ENCODE measurements at regions not wholly inside any gene's neighbourhood (a gene's known extent, or its start where the extent isn't known, plus 50 kb on each side); places are given as distances from the start of the nearest gene placed in this dataset.

- no peak overlapping the region for H3K4me2 ChIP-seq (replicated peaks; ENCODE audit: extremely low read depth, low read length, poor library complexity, severe bottlenecking)
- peaks cover 13 to 22% (median 15%) of the 10 kb centered on the region in 7 donors for H3K9me3 Mint-ChIP-seq
- no peak for DNase-seq
- no peaks in the 10 kb centered on the region for H3K36me3 ChIP-seq (replicated peaks in 1 of 2; ENCODE audit: control insufficient read depth in 1 of 2, insufficient read depth in 2 of 2, low read length in 2 of 2)
- H3K27ac ChIP-seq (ENCODE audit: low read depth in 1 of 2, low read length in 2 of 2) = no peak overlapping the region
- H3K27me3 ChIP-seq (ENCODE audit: control insufficient read depth in 2 of 2, insufficient read depth in 2 of 2, low read length in 2 of 2) = no peaks in the 10 kb centered on the region
- no peak overlapping the region for H2AFZ ChIP-seq (ENCODE audit: insufficient read depth, low read depth, low read length, poor library complexity, severe bottlenecking)
- H3K4me1 ChIP-seq (ENCODE audit: control insufficient read depth in 1 of 2, insufficient read depth in 2 of 2, low read length in 2 of 2) = no peaks in the 10 kb centered on the region
- no peaks in the 10 kb centered on the region for H3K36me3 Mint-ChIP-seq
- no peak overlapping the region for H3K4me3 Mint-ChIP-seq
- no peaks in the 10 kb centered on the region for H4K20me1 ChIP-seq (ENCODE audit: insufficient read depth, low read length)
- H3K9me3 ChIP-seq (replicated peaks in 1 of 2; ENCODE audit: control insufficient read depth in 1 of 2, insufficient read depth in 1 of 2, low read length in 2 of 2) = peaks cover 10 to 26% of the 10 kb centered on the region in 2 donors
- H3K27ac Mint-ChIP-seq = no peak overlapping the region
- H3K9ac ChIP-seq (ENCODE audit: insufficient read depth, low read length, poor library complexity, severe bottlenecking) = no peak overlapping the region
- no peaks in the 10 kb centered on the region for H3K79me2 ChIP-seq (ENCODE audit: insufficient read depth, low read length)
- peaks cover 0 to 2% (median 1%) of the 10 kb centered on the region in 3 donors for H3K27me3 Mint-ChIP-seq (ENCODE audit: low read depth in 3 of 3)
- no peak overlapping the region for H3K4me3 ChIP-seq (replicated peaks in 1 of 3; ENCODE audit: low read depth in 2 of 3, low read length in 3 of 3)
- 83% methylated on average over 1 of the region's 2 CpGs for WGBS (ENCODE audit: insufficient coverage)
- intact Hi-C loops (cut with micrococcal nuclease) = no loop called here
- H3K4me1 Mint-ChIP-seq = no peaks in the 10 kb centered on the region
- TF ChIP-seq, protein P1, sequence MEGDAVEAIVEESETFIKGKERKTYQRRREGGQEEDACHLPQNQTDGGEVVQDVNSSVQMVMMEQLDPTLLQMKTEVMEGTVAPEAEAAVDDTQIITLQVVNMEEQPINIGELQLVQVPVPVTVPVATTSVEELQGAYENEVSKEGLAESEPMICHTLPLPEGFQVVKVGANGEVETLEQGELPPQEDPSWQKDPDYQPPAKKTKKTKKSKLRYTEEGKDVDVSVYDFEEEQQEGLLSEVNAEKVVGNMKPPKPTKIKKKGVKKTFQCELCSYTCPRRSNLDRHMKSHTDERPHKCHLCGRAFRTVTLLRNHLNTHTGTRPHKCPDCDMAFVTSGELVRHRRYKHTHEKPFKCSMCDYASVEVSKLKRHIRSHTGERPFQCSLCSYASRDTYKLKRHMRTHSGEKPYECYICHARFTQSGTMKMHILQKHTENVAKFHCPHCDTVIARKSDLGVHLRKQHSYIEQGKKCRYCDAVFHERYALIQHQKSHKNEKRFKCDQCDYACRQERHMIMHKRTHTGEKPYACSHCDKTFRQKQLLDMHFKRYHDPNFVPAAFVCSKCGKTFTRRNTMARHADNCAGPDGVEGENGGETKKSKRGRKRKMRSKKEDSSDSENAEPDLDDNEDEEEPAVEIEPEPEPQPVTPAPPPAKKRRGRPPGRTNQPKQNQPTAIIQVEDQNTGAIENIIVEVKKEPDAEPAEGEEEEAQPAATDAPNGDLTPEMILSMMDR (IDR thresholded peaks at IDR 0.05) = no peak
These were observed 732.2 kb downstream of the GALR1 start for GRCh38 chr18:77981874-77982273.

DNA sequence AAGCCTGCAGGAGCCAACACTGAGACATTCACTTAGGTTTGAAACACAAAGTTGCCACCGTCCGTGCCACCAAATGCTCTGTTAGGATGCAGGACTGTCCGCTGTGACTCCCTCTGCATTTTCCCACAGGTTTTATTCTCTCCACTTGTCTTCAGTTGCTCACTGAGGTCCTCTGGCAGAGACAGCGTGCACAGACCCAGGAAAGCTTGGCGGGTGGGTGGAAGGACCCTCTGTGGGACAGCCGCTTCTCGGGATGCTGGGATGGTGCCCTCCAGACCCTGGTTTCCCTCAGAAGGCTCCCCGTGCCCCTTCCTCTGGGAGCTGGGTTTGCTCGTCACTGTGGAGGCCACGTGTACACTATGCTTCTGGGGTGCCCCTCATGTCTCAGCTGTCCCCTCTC, 733.6 kb downstream of the GALR1 start:
- H2AFZ ChIP-seq (ENCODE audit: insufficient read depth, low read depth, low read length, poor library complexity, severe bottlenecking) = no peak overlapping the region
- intact Hi-C loops (cut with micrococcal nuclease) = no loop called here
- H3K27me3 Mint-ChIP-seq (ENCODE audit: low read depth in 3 of 3) = peaks cover 0 to 2% (median 1%) of the 10 kb centered on the region in 3 donors
- no peaks in the 10 kb centered on the region for H3K4me1 Mint-ChIP-seq
- no peak for DNase-seq
- 93% methylated on average over 9 of the region's 10 CpGs for WGBS (ENCODE audit: insufficient coverage)
- peaks cover 2 to 17% (median 6%) of the 10 kb centered on the region in 7 donors for H3K9me3 Mint-ChIP-seq
- H3K27me3 ChIP-seq (ENCODE audit: control insufficient read depth in 2 of 2, insufficient read depth in 2 of 2, low read length in 2 of 2) = no peaks in the 10 kb centered on the region
- no peak overlapping the region for H3K27ac ChIP-seq (ENCODE audit: low read depth in 1 of 2, low read length in 2 of 2)
- no peak overlapping the region for H3K4me2 ChIP-seq (replicated peaks; ENCODE audit: extremely low read depth, low read length, poor library complexity, severe bottlenecking)
- no peak overlapping the region for H3K4me3 Mint-ChIP-seq
- no peaks in the 10 kb centered on the region for H3K36me3 Mint-ChIP-seq
- no peak overlapping the region for H3K4me3 ChIP-seq (replicated peaks in 1 of 3; ENCODE audit: low read depth in 2 of 3, low read length in 3 of 3)
- no peaks in the 10 kb centered on the region for H3K4me1 ChIP-seq (ENCODE audit: control insufficient read depth in 1 of 2, insufficient read depth in 2 of 2, low read length in 2 of 2)
- no peaks in the 10 kb centered on the region for H3K79me2 ChIP-seq (ENCODE audit: insufficient read depth, low read length)
- no peaks in the 10 kb centered on the region for H4K20me1 ChIP-seq (ENCODE audit: insufficient read depth, low read length)
- no peaks in the 10 kb centered on the region for H3K36me3 ChIP-seq (replicated peaks in 1 of 2; ENCODE audit: control insufficient read depth in 1 of 2, insufficient read depth in 2 of 2, low read length in 2 of 2)
- H3K9ac ChIP-seq (ENCODE audit: insufficient read depth, low read length, poor library complexity, severe bottlenecking) = no peak overlapping the region
- TF ChIP-seq, protein P1 (IDR thresholded peaks at IDR 0.05) = no peak
- H3K9me3 ChIP-seq (replicated peaks in 1 of 2; ENCODE audit: control insufficient read depth in 1 of 2, insufficient read depth in 1 of 2, low read length in 2 of 2) = peaks cover 4 to 12% of the 10 kb centered on the region in 2 donors
- H3K27ac Mint-ChIP-seq = no peak overlapping the region
